PC-3 (cell line): ENCODE measurements at regions not wholly inside any gene's neighbourhood (a gene's known extent, or its start where the extent isn't known, plus 50 kb on each side); places are given as distances from the start of the nearest gene placed in this dataset.
"Not testable (repeated sequence)": the region's sequence is repeated elsewhere in the genome, so short reads cannot be mapped to it uniquely, and the experiment has no call there.

ENCODE experiments used
- ATAC-seq: fragments of 200-7000 bp; cut with Tn5 transposase; 2 replicates; pipeline ENCODE4 v1.9.1; 2020; ENCODE audit warnings: mild to moderate bottlenecking, moderate library complexity
- BruUV-seq: library from RNA; stranded (reverse); fragments of 400-500 nt; replicated peaks from 2 replicates; lab custom pipeline; 2021; lab: Mats Ljungman, UMichigan
- CTCF ChIA-PET: fragments of 300-600 bp; sonication (Branson Sonifier 250); formaldehyde crosslinking; loops from one replicate; lab custom pipeline; 2022; ENCODE audit warnings: antibody characterized with exemption; lab: Charles Lee
- POLR2A ChIA-PET: fragments of 300-600 bp; sonication (Branson Sonifier 250); formaldehyde crosslinking; loops from one replicate; lab custom pipeline; 2022; ENCODE audit warnings: antibody characterized with exemption; ENCODE audit not compliant: unreplicated experiment; lab: Charles Lee
- DNase-seq: peaks from one replicate; pipeline ENCODE4 v3.0.0-alpha.2; 2015
- H2AFZ ChIP-seq: fragments of 300-600 bp; sonication (generic); 2 replicates; pipeline ENCODE4 v1.6.0; 2016; ENCODE audit warnings: antibody characterized with exemption, low read length
- H3F3A ChIP-seq: fragments of 300-600 bp; sonication (generic); one replicate; pipeline ENCODE4 v1.6.0; 2017; ENCODE audit warnings: antibody characterized with exemption, low read length, control low read depth, mild to moderate bottlenecking; ENCODE audit not compliant: unreplicated experiment
- H3K27ac ChIP-seq: fragments of 300-600 bp; sonication (generic); 2 replicates; pipeline ENCODE4 v1.5.1; 2016; ENCODE audit warnings: mild to moderate bottlenecking, low read length
- H3K27me3 ChIP-seq: fragments of 300-600 bp; sonication (generic); 2 replicates; pipeline ENCODE4 v1.6.1; 2016; ENCODE audit warnings: low read length, mixed read lengths
- H3K36me3 ChIP-seq: fragments of 300-600 bp; sonication (generic); 2 replicates; pipeline ENCODE4 v1.6.1; 2016; ENCODE audit warnings: low read depth, mixed run types, low read length, mixed read lengths
- H3K4me1 ChIP-seq: fragments of 300-600 bp; sonication (generic); 2 replicates; pipeline ENCODE4 v1.5.1; 2016; ENCODE audit warnings: low read length; ENCODE audit not compliant: insufficient read depth
- H3K4me2 ChIP-seq: fragments of 300-600 bp; sonication (generic); 2 replicates; pipeline ENCODE4 v1.6.0; 2016; ENCODE audit warnings: low read length
- H3K4me3 ChIP-seq: fragments of 300-600 bp; sonication (generic); 2 replicates; pipeline ENCODE4 v1.5.1; 2016; ENCODE audit warnings: mild to moderate bottlenecking, low read length, mixed read lengths
- H3K79me2 ChIP-seq: fragments of 300-600 bp; sonication (generic); 2 replicates; pipeline ENCODE4 v1.6.1; 2017; ENCODE audit warnings: low read length, mixed read lengths
- H3K9ac ChIP-seq: fragments of 300-600 bp; sonication (generic); 2 replicates; pipeline ENCODE4 v1.6.0; 2016; ENCODE audit warnings: mild to moderate bottlenecking, low read length
- H3K9me2 ChIP-seq: fragments of 300-600 bp; sonication (generic); replicated peaks from 2 replicates; pipeline ENCODE4 v1.6.1; 2016; ENCODE audit warnings: mixed run types, low read length, mixed read lengths
- H3K9me3 ChIP-seq: fragments of 300-600 bp; sonication (generic); 2 replicates; pipeline ENCODE4 v1.6.1; 2016; ENCODE audit warnings: low read length, mixed read lengths
- H4K20me1 ChIP-seq: fragments of 300-600 bp; sonication (generic); 2 replicates; pipeline ENCODE4 v1.6.1; 2016; ENCODE audit warnings: low read length, mixed read lengths
- CTCF ChIP-seq: fragments of 300-600 bp; sonication (generic); conservative IDR thresholded peaks from 2 replicates; pipeline ENCODE4 v1.5.1; 2017; ENCODE audit warnings: antibody characterized with exemption, low read depth, mild to moderate bottlenecking, low read length
- EZH2 ChIP-seq: fragments of 300-600 bp; sonication (generic); IDR thresholded peaks from one replicate; pipeline ENCODE4 v1.6.1; 2017; ENCODE audit warnings: antibody characterized with exemption, mild to moderate bottlenecking, low read length; ENCODE audit not compliant: unreplicated experiment
- EZH2phosphoT487 ChIP-seq: fragments of 300-600 bp; sonication (generic); IDR thresholded peaks from 2 replicates; pipeline ENCODE4 v1.6.1; 2018; ENCODE audit warnings: mild to moderate bottlenecking, antibody characterized with exemption, low read length, borderline replicate concordance
- intact Hi-C: fragments of 100-400 bp; cut with micrococcal nuclease; formaldehyde crosslinking; loops from 2 replicates; pipeline ENCODE4 v1.9.0; 2023

GRCh38 chr20:30610751-30611150 lies 646.7 kb upstream of the DEFB115 start:
- TF ChIP-seq CTCF, result no peak
- no peak for TF ChIP-seq EZH2phosphoT487
- TF ChIP-seq EZH2, result no peak
- no peak overlapping the region for H3K4me3 ChIP-seq
- no peaks in the 10 kb centered on the region for H3K27me3 ChIP-seq
- ChIA-PET POLR2A (no interaction called here), CTCF (no interaction called here)
- no peaks in the 10 kb centered on the region for H3K36me3 ChIP-seq
- H3K79me2 ChIP-seq, result no peaks in the 10 kb centered on the region
- no peak overlapping the region for H2AFZ ChIP-seq
- no TSS peak for BruUV-seq
- ATAC-seq (no peak), DNase-seq (no peak)
- no peak overlapping the region for H3K4me2 ChIP-seq
- intact Hi-C loops, result no loop called here
- no peak overlapping the region for H3K9ac ChIP-seq
- H3K9me3 ChIP-seq, result peaks cover 14% of the 10 kb centered on the region
- H4K20me1 ChIP-seq, result no peaks in the 10 kb centered on the region
- H3F3A ChIP-seq, result no peaks in the 10 kb centered on the region
- H3K4me1 ChIP-seq, result no peaks in the 10 kb centered on the region
- no peak overlapping the region for H3K27ac ChIP-seq
- H3K9me2 ChIP-seq, result no peaks in the 10 kb centered on the region

- intact Hi-C loops, result no loop called here
- ChIA-PET CTCF (no interaction called here), POLR2A (no interaction called here)
- Histone ChIP-seq H2AFZ (no peak overlapping the region), H4K20me1 (no peaks in the 10 kb centered on the region), H3K9me2 (no peaks in the 10 kb centered on the region), H3K79me2 (no peaks in the 10 kb centered on the region), H3K4me1 (no peaks in the 10 kb centered on the region), H3K27me3 (no peaks in the 10 kb centered on the region), H3K9ac (no peak overlapping the region), H3K9me3 (peaks cover 10% of the 10 kb centered on the region), H3K36me3 (no peaks in the 10 kb centered on the region), H3K4me3 (no peak overlapping the region), H3K4me2 (no peak overlapping the region), H3K27ac (no peak overlapping the region), H3F3A (no peaks in the 10 kb centered on the region)
- no peak for DNase-seq
- TF ChIP-seq EZH2 (no peak), CTCF (no peak), EZH2phosphoT487 (no peak)
- ATAC-seq, result no peak
- no TSS peak for BruUV-seq
Measured at GRCh38 chr20:30611239-30611984, 646.1 kb upstream of the DEFB115 start.

GRCh38 chr20:30612344-30612743 lies 645.1 kb upstream of the DEFB115 start:
- no peaks in the 10 kb centered on the region for H3K79me2 ChIP-seq
- CTCF ChIA-PET, result no interaction called here

GRCh38 chr20:30621346-30621745 lies 636.1 kb upstream of the DEFB115 start:
- H3K79me2 ChIP-seq, ATAC-seq, H3K36me3 ChIP-seq, DNase-seq, H3K4me2 ChIP-seq, H4K20me1 ChIP-seq, CTCF ChIA-PET, H2AFZ ChIP-seq, H3F3A ChIP-seq, POLR2A ChIA-PET, H3K4me3 ChIP-seq, H3K27ac ChIP-seq, H3K9me3 ChIP-seq, H3K9me2 ChIP-seq, H3K9ac ChIP-seq, BruUV-seq, H3K4me1 ChIP-seq, intact Hi-C loops, H3K27me3 ChIP-seq: not testable (repeated sequence)

More at GRCh38 chr20:30612344-30612743, 645.1 kb upstream of the DEFB115 start:
- Histone ChIP-seq H3K4me1 (no peaks in the 10 kb centered on the region), H4K20me1 (no peaks in the 10 kb centered on the region), H3K27me3 (no peaks in the 10 kb centered on the region), H3K27ac (no peak overlapping the region), H3K36me3 (no peaks in the 10 kb centered on the region), H3K9ac (no peak overlapping the region), H3F3A (no peaks in the 10 kb centered on the region), H3K9me2 (no peaks in the 10 kb centered on the region), H3K9me3 (peaks cover 7% of the 10 kb centered on the region), H3K4me2 (no peak overlapping the region), H2AFZ (no peak overlapping the region), H3K4me3 (no peak overlapping the region)
- intact Hi-C loops, result no loop called here
- ATAC-seq (no peak), DNase-seq (no peak)
- POLR2A ChIA-PET, result no interaction called here
- TF ChIP-seq CTCF (no peak), EZH2phosphoT487 (no peak), EZH2 (no peak)
- no TSS peak for BruUV-seq
